C4-2B (cell line): ENCODE measurements at regions not wholly inside any gene's neighbourhood (a gene's known extent, or its start where the extent isn't known, plus 50 kb on each side); places are given as distances from the start of the nearest gene placed in this dataset.
"Not testable (repeated sequence)": the region's sequence is repeated elsewhere in the genome, so short reads cannot be mapped to it uniquely, and the experiment has no call there.

Experiments used
- H3K27ac ChIP-seq: fragments of 450-650 bp; 2 replicates; pipeline ENCODE4 v1.5.1; 2017
- CTCF ChIP-seq: fragments of 450-650 bp; conservative IDR thresholded peaks from 2 replicates; pipeline ENCODE4 v1.5.1; 2017; ENCODE audit warnings: mild to moderate bottlenecking
- ZFX ChIP-seq: fragments of 450-650 bp; IDR thresholded peaks from 2 replicates; pipeline ENCODE4 v1.6.1; 2017

DNA sequence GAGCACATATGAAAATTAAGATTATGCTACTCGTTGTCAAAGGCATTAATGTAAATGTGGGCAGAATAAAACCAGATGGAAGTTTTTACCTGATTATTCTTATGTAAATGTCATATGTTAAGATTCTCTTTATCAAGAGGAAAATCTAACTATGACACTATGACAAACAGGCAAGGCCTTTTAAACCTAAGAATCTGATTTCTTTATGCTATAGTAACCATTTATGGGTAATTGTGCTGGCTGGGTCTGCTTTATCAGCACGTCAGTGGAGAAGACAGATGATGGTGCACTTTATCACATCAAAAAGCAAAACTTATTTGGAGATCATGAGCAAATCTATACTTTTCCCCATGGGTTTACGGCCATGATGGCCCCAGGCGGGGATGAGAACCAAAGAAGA lies 412.0 kb upstream of the NOX3 start:
- no peak for TF ChIP-seq CTCF
- no peak for TF ChIP-seq ZFX
- H3K27ac ChIP-seq: no peak overlapping the region

GRCh38 chr6:155866676-155867390 lies 411.2 kb upstream of the NOX3 start:
- H3K27ac ChIP-seq: not testable (repeated sequence)

GRCh38 chr6:155861821-155862220 lies 406.2 kb upstream of the NOX3 start:
- no peak overlapping the region for H3K27ac ChIP-seq
- TF ChIP-seq ZFX (no peak), CTCF (no peak)

DNA sequence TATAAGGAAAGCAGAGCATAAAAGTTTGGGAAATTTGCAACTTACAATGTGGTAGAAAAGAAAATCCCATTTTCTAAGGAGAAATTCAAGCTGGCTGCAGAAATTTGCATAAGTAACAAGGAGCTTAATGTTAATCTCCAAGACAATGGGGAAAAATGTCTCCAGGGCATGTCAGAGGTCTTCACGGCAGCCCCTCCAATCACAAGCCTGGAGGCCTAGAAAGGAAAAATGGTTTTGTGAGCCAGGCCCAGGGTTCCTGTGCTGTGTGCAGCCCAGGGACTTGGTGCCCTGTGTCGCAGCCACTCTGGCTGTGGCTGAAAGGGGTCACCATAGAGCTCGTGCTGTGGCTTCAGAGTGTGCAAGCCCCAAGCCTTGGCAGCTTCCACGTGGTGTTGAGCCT lies 403.3 kb upstream of the NOX3 start:
- H3K27ac ChIP-seq: not testable (repeated sequence)

GRCh38 chr6:155854787-155855186 lies 399.1 kb upstream of the NOX3 start:
- no peak overlapping the region for H3K27ac ChIP-seq
- TF ChIP-seq CTCF (no peak), ZFX (no peak)

- TF ChIP-seq ZFX (no peak), CTCF (no peak)
- H3K27ac ChIP-seq: no peak overlapping the region
Measured at GRCh38 chr6:155853011-155853410, 397.4 kb upstream of the NOX3 start.

- TF ChIP-seq ZFX: no peak
- no peak for TF ChIP-seq CTCF
- H3K27ac ChIP-seq: no peak overlapping the region
Measured at GRCh38 chr6:155850408-155850841, 394.8 kb upstream of the NOX3 start.

DNA sequence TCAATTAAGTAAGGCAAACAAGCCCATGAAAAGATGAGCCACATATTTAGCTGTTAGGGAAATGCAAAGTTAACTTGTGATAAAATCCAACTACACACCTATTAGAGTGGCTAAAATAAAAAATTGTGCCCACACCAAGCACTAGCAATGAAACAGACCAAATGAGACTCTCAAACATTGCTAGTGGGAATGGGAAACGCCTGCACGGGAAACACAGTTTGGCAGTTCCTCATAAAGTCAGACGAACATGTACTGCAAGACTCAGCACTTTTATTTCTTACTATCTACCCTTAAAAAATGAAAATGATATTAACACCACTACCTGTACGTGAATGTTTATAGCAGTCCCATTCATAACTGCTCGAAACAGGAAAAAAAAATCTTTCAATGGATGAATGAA lies 392.1 kb upstream of the NOX3 start:
- H3K27ac ChIP-seq: no peak overlapping the region
- TF ChIP-seq ZFX (no peak), CTCF (no peak)
